ENCODE measurements at regions not wholly inside any gene's neighbourhood (a gene's known extent, or its start where the extent isn't known, plus 50 kb on each side); places are given as distances from the start of the nearest gene placed in this dataset.
"Not testable (repeated sequence)": the region's sequence is repeated elsewhere in the genome, so short reads cannot be mapped to it uniquely, and the experiment has no call there.

DNA sequence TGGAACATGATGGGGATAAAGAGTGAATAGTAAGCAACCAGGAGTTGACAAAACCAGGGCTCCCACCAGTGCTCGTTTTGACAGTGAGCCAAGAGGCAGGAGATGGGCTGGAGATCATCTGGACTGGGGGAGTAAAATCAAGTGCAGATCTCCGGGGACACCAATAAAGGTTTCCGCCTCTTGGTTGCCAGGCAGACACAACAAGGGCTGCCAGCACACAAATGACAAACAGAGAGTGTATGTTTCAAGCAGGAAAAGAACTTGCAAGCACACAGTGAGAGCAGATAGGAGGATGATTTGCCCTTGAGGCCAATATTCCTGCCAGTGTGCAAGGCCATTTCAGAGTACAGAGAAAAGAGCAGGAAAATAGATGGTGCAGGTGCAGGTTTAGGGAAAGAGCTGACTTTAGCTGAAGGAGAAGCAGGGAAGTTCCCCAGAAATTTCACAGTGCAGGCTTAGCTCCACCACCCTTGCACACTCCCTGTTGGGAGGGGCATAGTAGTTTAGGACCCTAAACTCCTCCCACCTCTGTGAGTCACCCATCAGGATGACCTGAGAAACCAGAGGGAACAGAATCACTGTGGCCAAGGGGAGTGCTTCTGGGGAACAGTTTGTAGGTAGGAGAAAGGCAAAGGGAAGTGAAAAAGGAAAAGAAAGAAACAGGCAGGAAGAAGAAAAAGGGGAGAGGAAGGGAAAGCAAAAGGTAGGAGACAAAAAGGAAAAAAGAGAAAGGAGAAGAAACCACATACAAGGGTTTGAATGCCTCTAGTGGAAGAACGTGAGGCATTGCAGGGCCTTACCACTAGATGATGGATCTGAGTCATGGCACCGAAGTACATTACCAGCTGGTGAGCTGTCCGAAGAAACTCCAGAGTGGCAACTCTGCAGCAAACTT, 404.4 kb downstream of the SLC6A15 start:
- DNase-seq (ENCODE audit: insufficient read length, low spot score) (no peak), FAIRE-seq (no peak)

DNA sequence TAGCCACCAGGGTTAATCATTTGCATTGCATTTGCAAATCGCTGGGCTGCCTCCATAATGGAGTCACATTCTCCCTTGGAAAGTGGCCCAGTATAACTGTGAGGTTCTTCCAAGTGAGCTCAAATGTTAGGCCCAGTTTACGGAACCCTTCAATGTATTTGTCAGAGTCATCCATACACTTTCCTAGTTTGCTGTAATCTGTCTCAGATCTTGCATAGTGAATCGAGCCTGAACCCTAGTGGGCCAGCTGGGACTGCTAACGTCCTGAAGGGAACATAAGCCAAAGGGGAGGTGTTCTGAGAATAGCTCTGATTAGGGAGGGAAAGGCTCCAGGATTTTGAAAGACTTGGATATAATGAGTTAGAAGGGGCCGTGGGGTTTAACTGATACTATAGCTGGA, 406.3 kb downstream of the SLC6A15 start:
- no peak for DNase-seq (ENCODE audit: insufficient read length, low spot score)
- FAIRE-seq = no peak

DNA sequence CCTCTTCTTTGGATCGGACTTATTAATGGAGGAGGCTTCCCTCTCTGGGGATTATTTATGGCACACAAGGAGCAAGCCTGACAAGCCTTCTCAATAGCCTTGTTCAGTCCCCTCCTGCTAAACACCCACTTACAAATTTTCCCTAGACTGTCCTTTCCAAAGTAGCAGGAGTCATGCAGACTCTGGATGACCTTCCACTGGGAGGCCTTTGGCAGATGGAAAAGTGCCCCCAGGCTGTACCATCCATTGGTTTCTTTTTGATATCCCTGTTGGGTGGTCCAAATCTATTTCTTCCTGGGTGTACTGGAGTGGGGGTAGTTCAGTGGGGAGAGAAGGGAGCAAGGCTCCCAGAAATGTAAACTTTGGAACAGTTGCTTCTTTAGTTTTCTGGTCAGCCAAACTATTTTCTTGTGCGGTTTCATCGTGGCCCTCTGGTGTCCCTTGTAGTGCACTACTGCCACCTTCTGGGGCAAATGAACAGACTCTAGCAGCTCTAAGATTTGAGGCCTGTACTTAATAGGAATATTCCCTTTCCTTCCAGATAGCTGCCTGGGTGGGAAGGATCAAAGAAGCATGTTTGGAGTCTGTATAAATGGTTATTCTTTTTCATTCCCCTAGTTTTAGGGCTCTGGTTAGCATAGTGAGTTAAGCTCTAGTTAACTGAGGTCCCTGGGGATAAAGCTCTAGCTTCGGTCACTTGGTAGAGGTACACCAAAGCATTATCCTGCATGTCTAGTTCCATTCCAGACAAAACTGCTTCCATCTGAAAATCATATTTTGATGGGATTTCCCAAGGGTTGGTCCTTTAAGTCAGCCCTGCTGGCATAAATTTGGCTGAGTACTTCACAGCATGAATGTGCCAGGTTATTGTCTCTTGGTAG, 409.5 kb downstream of the SLC6A15 start:
- FAIRE-seq = peak; percentile 61
- no peak for DNase-seq (ENCODE audit: insufficient read length, low spot score)

DNA sequence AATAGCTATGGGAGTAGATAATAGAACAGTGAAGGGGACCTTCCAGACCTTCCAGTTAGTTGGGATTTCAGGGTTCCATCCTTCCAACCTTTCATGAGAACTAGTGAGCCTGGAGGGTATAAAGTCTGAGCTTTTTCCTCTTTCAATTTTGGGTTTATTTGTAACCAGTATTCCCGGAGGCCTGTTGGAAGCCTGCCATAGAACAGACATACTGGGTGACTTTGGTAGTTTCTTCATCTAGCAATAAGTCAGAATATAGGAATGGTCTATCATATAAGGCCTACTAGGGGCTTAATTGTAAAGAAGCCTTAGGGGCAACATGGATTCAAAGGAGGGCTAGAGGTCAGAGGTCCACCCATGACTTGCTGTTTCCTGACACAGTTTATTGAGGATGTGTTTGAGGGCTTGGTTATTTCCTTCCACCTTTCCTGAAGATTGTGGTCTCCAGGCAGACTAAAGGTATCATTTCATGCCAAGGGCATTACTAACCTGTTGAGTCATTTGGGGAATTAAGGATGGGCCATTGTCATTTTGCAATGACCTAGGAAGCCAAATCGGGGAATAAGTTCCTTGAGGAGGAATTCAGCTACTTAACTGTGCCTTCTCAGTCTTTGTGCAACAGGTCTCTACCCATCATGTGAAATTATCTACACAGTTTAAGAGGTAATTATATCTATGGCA, 410.3 kb downstream of the SLC6A15 start:
- no peak for DNase-seq (ENCODE audit: insufficient read length, low spot score)
- FAIRE-seq = no peak

DNA sequence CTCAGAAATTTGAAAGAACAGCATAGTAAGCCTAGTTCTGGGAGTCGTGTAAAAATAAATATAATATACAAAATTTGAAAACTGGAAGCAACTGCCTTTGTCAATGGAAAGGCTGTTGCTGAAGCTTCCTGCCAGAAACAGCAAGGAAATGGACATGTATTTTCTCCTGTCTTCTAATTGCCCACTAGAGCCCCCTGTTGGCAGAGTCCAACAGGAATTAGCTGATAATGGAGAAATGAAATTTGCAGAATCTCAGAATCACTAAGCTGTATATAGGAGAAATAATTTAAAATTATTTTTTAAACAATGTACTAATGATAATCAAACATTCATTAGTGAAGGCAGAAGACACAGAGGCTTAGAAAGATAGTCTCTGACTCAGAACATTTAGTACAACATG, 414.8 kb downstream of the SLC6A15 start:
- no peak for DNase-seq (ENCODE audit: insufficient read length, low spot score)
- FAIRE-seq = no peak

DNA sequence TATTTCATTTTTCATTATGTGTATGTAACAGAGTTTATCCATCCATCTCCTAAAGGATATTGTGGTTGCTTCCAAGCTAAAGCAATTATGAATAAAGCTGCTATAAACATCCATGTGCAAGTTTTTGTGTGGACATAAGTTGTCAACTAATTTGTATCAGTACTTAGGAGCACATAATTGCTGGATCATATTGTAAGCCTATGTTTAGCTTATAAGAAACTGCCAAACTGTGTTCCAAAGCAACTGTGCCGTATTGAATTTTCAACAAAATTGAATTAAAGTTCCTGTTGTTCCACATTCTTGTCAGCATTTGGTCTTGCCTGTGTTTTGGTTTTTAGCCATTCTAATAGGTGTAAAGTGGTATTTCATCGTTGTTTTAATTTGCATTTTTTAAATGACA, 416.9 kb downstream of the SLC6A15 start:
- DNase-seq (ENCODE audit: insufficient read length, low spot score) (no peak), FAIRE-seq (no peak)

DNA sequence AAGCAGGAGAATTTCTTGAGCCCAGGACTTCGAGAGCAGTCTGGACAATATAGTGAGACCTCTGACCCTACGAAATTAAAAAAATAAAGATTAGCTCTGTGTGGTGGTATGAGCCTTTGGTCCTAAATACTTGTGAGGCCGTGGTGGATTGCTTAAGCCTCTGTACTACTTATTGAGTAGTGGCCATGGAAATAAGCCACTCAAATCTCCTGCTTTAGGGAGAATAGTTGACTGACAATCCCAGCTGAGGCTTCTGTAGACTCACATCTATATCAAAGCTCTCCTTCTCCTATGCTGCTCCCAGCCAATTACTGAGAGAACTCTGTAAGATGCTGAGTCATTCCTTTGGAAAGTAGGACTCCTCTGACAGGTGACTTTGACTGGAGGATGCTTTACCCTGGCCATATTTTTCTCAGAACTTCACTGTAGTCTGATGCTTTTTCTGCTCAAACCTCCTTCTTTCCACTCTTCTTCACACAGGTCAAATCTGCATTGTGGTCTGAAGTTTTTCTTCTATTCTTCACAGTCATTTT, 420.2 kb downstream of the SLC6A15 start:
- no peak for DNase-seq (ENCODE audit: insufficient read length, low spot score)
- FAIRE-seq = no peak

GRCh38 chr12:84484798-84485197, 427.8 kb downstream of the SLC6A15 start:
- FAIRE-seq (no peak), DNase-seq (ENCODE audit: insufficient read length, low spot score) (no peak)

DNA sequence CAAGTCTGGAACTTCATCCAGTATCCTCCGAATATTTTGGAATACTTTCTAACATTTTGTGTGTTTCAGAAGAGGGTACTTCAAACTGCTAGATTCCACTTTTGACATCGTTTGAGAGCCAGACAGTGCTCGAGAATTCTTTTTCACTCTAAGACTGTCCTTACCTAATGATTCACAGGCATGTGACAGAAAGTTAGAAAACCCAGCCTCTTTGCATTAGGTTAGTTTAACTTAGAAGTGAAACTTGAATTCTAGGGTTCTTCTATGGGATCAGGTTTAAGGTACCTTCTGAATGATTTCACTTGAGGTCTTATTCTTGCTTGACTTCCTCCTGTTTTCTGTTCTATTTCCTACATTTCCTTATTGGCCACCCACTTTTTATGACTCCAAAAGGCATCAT, 431.8 kb downstream of the SLC6A15 start:
- DNase-seq (ENCODE audit: insufficient read length, low spot score) = no peak
- no peak for FAIRE-seq

GRCh38 chr12:84470361-84470760, 442.2 kb downstream of the SLC6A15 start:
- no peak for FAIRE-seq

DNA sequence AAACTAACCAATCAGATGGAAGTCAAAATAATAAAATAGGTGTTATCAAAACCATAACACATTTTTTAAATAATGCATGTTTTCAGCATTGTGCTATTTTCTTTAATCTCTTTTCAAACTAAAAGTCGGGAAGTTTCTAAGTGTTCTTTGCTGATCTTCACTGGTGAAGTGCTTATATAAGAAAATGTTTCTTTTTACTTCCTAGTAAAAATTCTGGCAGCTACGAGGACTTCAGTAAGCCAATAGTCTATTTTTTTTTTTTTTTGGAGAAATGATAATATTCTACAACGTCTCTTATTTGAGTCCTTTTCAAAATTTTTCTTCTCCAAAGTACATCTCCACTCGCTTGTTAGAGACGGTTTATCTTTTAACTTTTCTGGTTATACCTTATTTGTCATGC, 448.0 kb downstream of the SLC6A15 start:
- no peak for DNase-seq (ENCODE audit: insufficient read length, low spot score)
- FAIRE-seq = no peak

More at GRCh38 chr12:84470361-84470760, 442.2 kb downstream of the SLC6A15 start:
- DNase-seq (ENCODE audit: insufficient read length, low spot score) = no peak

DNA sequence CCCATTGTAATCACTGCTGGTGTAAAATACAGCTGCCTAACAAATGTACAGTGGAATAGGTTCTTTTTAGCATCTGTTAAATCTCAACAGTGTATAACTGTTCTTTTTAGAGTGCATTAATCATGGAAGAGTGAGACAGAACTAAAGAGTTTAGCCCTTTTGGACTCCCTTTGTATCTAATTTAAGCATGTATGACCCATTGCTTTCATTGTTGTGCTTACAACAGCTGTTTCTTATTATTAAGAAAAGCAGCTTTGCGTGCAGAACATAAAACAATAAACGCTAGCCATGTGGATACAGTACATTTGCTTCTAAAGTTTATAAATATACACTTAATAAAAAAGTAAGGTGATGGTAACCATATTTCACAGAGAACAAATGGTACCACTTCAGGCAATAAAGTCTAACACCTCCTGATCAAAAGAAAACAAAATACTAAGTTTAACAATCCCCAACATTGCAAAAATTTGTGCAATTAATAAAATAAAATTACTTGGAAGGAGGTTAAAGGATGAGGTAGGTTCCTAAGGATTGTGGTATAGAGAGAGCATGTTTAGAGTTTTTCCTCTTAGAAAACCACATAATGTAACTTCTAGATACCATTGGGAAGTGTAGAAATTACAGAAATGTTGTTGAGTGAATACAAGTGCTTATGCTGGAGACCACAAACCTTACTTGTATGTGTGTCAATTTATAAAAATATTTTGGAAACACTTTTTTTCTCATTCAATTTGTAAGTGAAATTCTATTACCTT, 448.7 kb downstream of the SLC6A15 start:
- DNase-seq (ENCODE audit: insufficient read length, low spot score) = no peak
- FAIRE-seq = no peak

- DNase-seq (ENCODE audit: insufficient read length, low spot score) = no peak
- FAIRE-seq = no peak
These were observed 457.0 kb downstream of the SLC6A15 start for GRCh38 chr12:84455598-84455997.

DNA sequence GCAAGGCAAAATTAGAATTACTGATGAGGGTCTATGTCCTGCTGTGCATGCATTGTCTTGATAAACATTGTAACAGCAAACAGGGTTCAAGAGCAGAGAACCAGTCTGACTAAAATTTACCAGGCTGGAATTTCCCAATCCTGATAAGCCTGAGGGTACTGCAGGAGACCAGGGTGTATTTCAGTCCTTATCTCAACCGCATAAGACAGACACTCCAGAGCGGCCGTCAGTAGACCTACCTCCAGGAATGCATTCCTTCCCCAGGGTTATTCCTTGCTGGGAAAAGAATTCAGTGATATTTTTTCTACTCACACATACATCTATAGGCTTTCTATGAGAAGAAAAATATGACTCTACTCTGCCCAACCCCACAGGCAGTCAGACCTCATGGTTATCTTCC, 466.1 kb downstream of the SLC6A15 start:
- FAIRE-seq; DNase-seq (ENCODE audit: insufficient read length, low spot score): not testable (repeated sequence)

- DNase-seq (ENCODE audit: insufficient read length, low spot score) (no peak), FAIRE-seq (no peak)
These were observed 476.5 kb downstream of the SLC6A15 start for GRCh38 chr12:84436134-84436533.

DNA sequence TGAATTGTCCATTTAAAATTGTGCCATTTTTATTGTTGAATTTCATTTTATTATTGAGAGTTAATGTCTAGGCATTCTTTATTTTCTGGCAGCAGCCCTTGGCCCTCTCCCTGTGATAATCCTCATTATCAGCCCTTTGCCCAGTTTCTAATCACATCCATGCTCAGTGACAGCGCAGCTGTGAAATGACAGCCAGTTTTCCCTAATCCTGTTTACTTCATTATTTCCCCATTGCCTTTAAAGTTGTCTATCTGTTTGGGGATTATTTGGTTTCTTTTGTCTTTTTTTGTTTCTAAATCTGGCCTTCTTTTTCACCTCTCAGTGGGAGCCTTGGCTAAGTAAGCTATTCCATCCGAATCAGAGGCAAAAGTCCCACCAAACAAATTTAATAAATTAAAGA, 476.9 kb downstream of the SLC6A15 start:
- FAIRE-seq = no peak

DNA sequence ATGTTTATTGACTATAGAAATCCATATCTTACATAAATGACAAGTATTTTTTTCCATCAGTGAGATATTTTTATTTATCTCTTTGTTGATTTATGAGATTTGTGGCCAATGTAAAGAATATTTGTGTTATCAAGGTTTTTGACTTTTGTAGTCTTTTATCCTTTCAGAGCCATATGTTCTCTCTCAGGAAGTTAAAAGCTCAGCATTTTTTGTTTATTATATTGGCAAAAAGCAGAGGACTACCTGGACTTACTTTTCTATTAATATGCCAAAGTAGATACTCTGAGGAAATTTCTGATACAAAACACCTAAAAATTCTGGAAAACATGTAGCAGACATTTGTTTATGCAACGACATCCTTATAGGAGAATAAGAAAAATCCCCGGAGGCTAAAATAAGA, 490.3 kb downstream of the SLC6A15 start:
- DNase-seq (ENCODE audit: insufficient read length, low spot score) = no peak
- FAIRE-seq = no peak

More for the DNA sequence above, 476.9 kb downstream of the SLC6A15 start:
- DNase-seq (ENCODE audit: insufficient read length, low spot score) = no peak

GRCh38 chr12:84421103-84421502, 491.5 kb downstream of the SLC6A15 start:
- no peak for DNase-seq (ENCODE audit: insufficient read length, low spot score)
- FAIRE-seq = no peak

DNA sequence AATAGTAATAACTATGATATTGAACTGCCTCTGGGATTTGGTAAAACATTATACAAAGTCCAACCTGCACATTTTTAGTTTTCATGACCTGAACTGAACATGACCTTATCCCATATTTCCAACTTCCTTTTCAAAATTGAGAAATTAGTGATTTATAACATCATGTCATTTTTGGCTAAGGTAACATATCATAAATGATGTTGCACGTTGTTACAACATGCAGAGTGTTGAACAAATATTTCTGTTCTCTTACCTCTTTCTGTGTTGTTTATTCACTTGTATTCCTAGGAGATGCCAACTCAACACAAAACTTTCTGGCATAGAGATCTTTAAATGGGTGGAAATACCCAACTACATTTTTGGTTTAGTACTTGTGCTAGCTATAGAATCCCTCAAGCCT, 496.0 kb downstream of the SLC6A15 start:
- FAIRE-seq (no peak), DNase-seq (ENCODE audit: insufficient read length, low spot score) (no peak)

GRCh38 chr12:84415946-84416345, 496.7 kb downstream of the SLC6A15 start:
- DNase-seq (ENCODE audit: insufficient read length, low spot score) = no peak
- FAIRE-seq = no peak
